Right ventricle myocardium inferior (tissue), 1 donor: ENCODE measurements at regions not wholly inside any gene's neighbourhood (a gene's known extent, or its start where the extent isn't known, plus 50 kb on each side); places are given as distances from the start of the nearest gene placed in this dataset.

Experiments used
- ATAC-seq: fragments of 200-7000 bp; cut with Tn5 transposase; one replicate; pipeline ENCODE4 v1.9.1; 2020; ENCODE audit warnings: mild to moderate bottlenecking, moderate library complexity
- DNase-seq: peaks from one replicate; pipeline ENCODE4 v3.0.0; 2021; ENCODE audit errors: missing footprints
- intact Hi-C: fragments of 100-400 bp; cut with DNase I; formaldehyde crosslinking; loops from one replicate; pipeline ENCODE4 v1.11.0; 2022
- donor health status: DM: no; HTN: yes; CAD: no; lungs with severe emphysema.

GRCh38 chr22:23392420-23393121 is 187.5 kb downstream of the IGLL1 start:
- DNase-seq (peak; percentile 53), ATAC-seq (no peak)
- intact Hi-C loops, result no loop called here

GRCh38 chr22:23391022-23391421 is 189.1 kb downstream of the IGLL1 start:
- intact Hi-C loops, result no loop called here
- ATAC-seq, result no peak
- DNase-seq, result no peak

- DNase-seq, result no peak
- ATAC-seq, result no peak
- intact Hi-C loops, result loop anchor here (5.0 to 10.0 kb wide), 2 partner anchors 75 to 148 kb away; no protein-coding TSS in a partner anchor
Observed at GRCh38 chr22:23389271-23390071, 190.6 kb downstream of the IGLL1 start.

- intact Hi-C loops, result loop anchor here (5.0 to 10.0 kb wide), 2 partner anchors 74 to 149 kb away; no protein-coding TSS in a partner anchor
- no peak for DNase-seq
- no peak for ATAC-seq
Observed at GRCh38 chr22:23388517-23388890, 191.6 kb downstream of the IGLL1 start.

GRCh38 chr22:23387827-23388516 is 192.1 kb downstream of the IGLL1 start:
- no peak for DNase-seq
- no peak for ATAC-seq
- intact Hi-C loops, result loop anchor here (2.0 to 10.0 kb wide), 3 partner anchors 73 to 429 kb away; no protein-coding TSS in a partner anchor

GRCh38 chr22:23386822-23387580 is 193.1 kb downstream of the IGLL1 start:
- intact Hi-C loops, result loop anchor here (1.0 to 10.0 kb wide), 4 partner anchors 72 to 428 kb away; no protein-coding TSS in a partner anchor
- ATAC-seq (no peak), DNase-seq (no peak)

- intact Hi-C loops, result loop anchor here (1.0 to 10.0 kb wide), 4 partner anchors 71 to 427 kb away; no protein-coding TSS in a partner anchor
- ATAC-seq (peak; percentile 76), DNase-seq (peak; percentile 87)
Observed at GRCh38 chr22:23385678-23386631, 194.1 kb downstream of the IGLL1 start.

GRCh38 chr22:23384923-23385677 is 195.0 kb downstream of the IGLL1 start:
- intact Hi-C loops, result loop anchor here (5.0 to 10.0 kb wide), 2 partner anchors 70 to 152 kb away; no protein-coding TSS in a partner anchor
- no peak for DNase-seq

GRCh38 chr22:23384431-23384830 is 195.7 kb downstream of the IGLL1 start:
- intact Hi-C loops, result loop anchor here (10.0 kb wide), 1 partner anchor 70 kb away; no protein-coding TSS in a partner anchor
- no peak for ATAC-seq

More at GRCh38 chr22:23384923-23385677, 195.0 kb downstream of the IGLL1 start:
- ATAC-seq, result no peak

GRCh38 chr22:23383491-23384361 is 196.4 kb downstream of the IGLL1 start:
- intact Hi-C loops, result loop anchor here (10.0 kb wide), 1 partner anchor 69 kb away; no protein-coding TSS in a partner anchor
- ATAC-seq (no peak), DNase-seq (no peak)

More at GRCh38 chr22:23384431-23384830, 195.7 kb downstream of the IGLL1 start:
- no peak for DNase-seq

GRCh38 chr22:23382428-23383218 is 197.5 kb downstream of the IGLL1 start:
- no peak for ATAC-seq
- DNase-seq, result no peak
- intact Hi-C loops, result loop anchor here (10.0 kb wide), 1 partner anchor 68 kb away; no protein-coding TSS in a partner anchor

GRCh38 chr22:23381661-23382427 is 198.2 kb downstream of the IGLL1 start:
- intact Hi-C loops, result loop anchor here (10.0 kb wide), 1 partner anchor 67 kb away; no protein-coding TSS in a partner anchor

GRCh38 chr22:23380911-23381310 is 199.2 kb downstream of the IGLL1 start:
- DNase-seq, result no peak
- ATAC-seq, result no peak
- intact Hi-C loops, result loop anchor here (10.0 kb wide), 1 partner anchor 66 kb away; no protein-coding TSS in a partner anchor

More at GRCh38 chr22:23381661-23382427, 198.2 kb downstream of the IGLL1 start:
- ATAC-seq (no peak), DNase-seq (no peak)

- DNase-seq (no peak), ATAC-seq (no peak)
- intact Hi-C loops, result loop anchor here (10.0 kb wide), 1 partner anchor 65 kb away; no protein-coding TSS in a partner anchor
Observed at GRCh38 chr22:23380230-23380573, 199.9 kb downstream of the IGLL1 start.
